A549 (cell line): ENCODE measurements at regions not wholly inside any gene's neighbourhood (a gene's known extent, or its start where the extent isn't known, plus 50 kb on each side); places are given as distances from the start of the nearest gene placed in this dataset.

Source experiments
- CEBPB ChIP-seq, 2 experiments: fragments of >200 bp in 1 of 2; sonication (Bioruptor Twin) in 1 of 2; formaldehyde crosslinking in 1 of 2; IDR thresholded peaks; 2 replicates each; pipeline ENCODE4 v1.6.1; 2012 to 2016
- CHD4 ChIP-seq: fragments of 200-600 bp; sonication (generic); IDR thresholded peaks from 2 replicates; pipeline ENCODE4 v1.6.1; 2016; ENCODE audit warnings: antibody characterized with exemption, mild to moderate bottlenecking, borderline replicate concordance
- CTCF ChIP-seq: fragments of >200 bp; sonication (Bioruptor Twin); formaldehyde crosslinking; IDR thresholded peaks from 3 replicates; pipeline ENCODE4 v1.5.1; 2016
- HOXA7 ChIP-seq: fragments of 250-450 bp; sonication (Bioruptor Pico); IDR thresholded peaks from 2 replicates; pipeline ENCODE4 v1.5.0; 2020; ENCODE audit warnings: mild to moderate bottlenecking, moderate library complexity
- KDM1A ChIP-seq: fragments of 200-600 bp; sonication (generic); IDR thresholded peaks from 2 replicates; pipeline ENCODE4 v1.6.1; 2016; ENCODE audit warnings: low read depth, mild to moderate bottlenecking
- MAZ ChIP-seq: fragments of 150-350 bp; IDR thresholded peaks from 2 replicates; pipeline ENCODE4 v1.6.1; 2014; ENCODE audit warnings: antibody characterized with exemption, low read depth, low read length, borderline replicate concordance
- POLR2A ChIP-seq: IDR thresholded peaks from 2 replicates; pipeline ENCODE4 v1.6.1; 2012; ENCODE audit warnings: mild to moderate bottlenecking, low read length
- RFX5 ChIP-seq: fragments of 450-650 bp; IDR thresholded peaks from 2 replicates; pipeline ENCODE4 v1.7.1; 2014; ENCODE audit warnings: antibody characterized with exemption, mild to moderate bottlenecking, moderate library complexity
- SMC3 ChIP-seq: fragments of >200 bp; sonication (Bioruptor Twin); formaldehyde crosslinking; IDR thresholded peaks from 3 replicates; pipeline ENCODE4 v1.6.1; 2018; ENCODE audit warnings: inconsistent platforms
- TP53 ChIP-seq: fragments of 250-450 bp; sonication (Bioruptor Pico); IDR thresholded peaks from 2 replicates; pipeline ENCODE4 v1.5.0; 2021; ENCODE audit warnings: mild to moderate bottlenecking, moderate library complexity
- ZC3H11A ChIP-seq: fragments of 450-650 bp; IDR thresholded peaks from 2 replicates; pipeline ENCODE4 v1.6.1; 2014; ENCODE audit warnings: antibody characterized with exemption, mild to moderate bottlenecking
- ZSCAN20 ChIP-seq: fragments of 250-450 bp; sonication (Bioruptor Pico); IDR thresholded peaks from 2 replicates; pipeline ENCODE4 v1.8.0; 2022; ENCODE audit warnings: mild to moderate bottlenecking, moderate library complexity
- TF ChIP-seq, protein P1 (sequence below): fragments of 200-600 bp; sonication (generic); IDR thresholded peaks from 2 replicates; pipeline ENCODE4 v1.6.1; 2016; ENCODE audit warnings: antibody characterized with exemption, mild to moderate bottlenecking, moderate library complexity
- TF ChIP-seq, protein P2 (sequence below): IDR thresholded peaks from 2 replicates; pipeline ENCODE4 v1.6.1; 2012

DNA sequence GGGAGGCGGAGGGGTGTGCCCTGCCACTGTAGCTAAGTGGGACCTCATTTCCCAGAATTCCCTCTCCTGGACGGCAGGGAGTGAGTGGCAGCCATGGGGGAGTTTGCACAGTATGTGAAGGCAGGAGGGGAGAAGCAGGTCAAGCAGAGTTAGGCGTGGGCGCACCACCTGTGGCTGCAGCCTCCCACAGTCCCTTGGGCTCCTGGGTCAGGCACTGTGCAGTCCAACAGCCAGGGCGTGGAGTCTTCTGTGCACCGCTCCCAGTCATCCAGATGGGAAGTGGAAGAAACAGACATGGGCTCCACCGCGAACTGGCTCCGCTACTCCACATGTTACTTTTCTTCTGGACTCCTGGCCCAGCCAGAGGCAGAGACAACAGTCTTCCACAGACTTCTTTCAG lies 85.4 kb upstream of the TIAM1 start:
- no peak for TF ChIP-seq TP53 (CRISPR knock-in tag)
- TF ChIP-seq CTCF = no peak
- no peak for TF ChIP-seq SMC3
- no peak for TF ChIP-seq CEBPB (IDR thresholded peaks at IDR 0.05)
- no peak for TF ChIP-seq MAZ
- TF ChIP-seq RFX5 = no peak
- TF ChIP-seq, protein P1, sequence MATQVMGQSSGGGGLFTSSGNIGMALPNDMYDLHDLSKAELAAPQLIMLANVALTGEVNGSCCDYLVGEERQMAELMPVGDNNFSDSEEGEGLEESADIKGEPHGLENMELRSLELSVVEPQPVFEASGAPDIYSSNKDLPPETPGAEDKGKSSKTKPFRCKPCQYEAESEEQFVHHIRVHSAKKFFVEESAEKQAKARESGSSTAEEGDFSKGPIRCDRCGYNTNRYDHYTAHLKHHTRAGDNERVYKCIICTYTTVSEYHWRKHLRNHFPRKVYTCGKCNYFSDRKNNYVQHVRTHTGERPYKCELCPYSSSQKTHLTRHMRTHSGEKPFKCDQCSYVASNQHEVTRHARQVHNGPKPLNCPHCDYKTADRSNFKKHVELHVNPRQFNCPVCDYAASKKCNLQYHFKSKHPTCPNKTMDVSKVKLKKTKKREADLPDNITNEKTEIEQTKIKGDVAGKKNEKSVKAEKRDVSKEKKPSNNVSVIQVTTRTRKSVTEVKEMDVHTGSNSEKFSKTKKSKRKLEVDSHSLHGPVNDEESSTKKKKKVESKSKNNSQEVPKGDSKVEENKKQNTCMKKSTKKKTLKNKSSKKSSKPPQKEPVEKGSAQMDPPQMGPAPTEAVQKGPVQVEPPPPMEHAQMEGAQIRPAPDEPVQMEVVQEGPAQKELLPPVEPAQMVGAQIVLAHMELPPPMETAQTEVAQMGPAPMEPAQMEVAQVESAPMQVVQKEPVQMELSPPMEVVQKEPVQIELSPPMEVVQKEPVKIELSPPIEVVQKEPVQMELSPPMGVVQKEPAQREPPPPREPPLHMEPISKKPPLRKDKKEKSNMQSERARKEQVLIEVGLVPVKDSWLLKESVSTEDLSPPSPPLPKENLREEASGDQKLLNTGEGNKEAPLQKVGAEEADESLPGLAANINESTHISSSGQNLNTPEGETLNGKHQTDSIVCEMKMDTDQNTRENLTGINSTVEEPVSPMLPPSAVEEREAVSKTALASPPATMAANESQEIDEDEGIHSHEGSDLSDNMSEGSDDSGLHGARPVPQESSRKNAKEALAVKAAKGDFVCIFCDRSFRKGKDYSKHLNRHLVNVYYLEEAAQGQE = no peak
- TF ChIP-seq, protein P2, sequence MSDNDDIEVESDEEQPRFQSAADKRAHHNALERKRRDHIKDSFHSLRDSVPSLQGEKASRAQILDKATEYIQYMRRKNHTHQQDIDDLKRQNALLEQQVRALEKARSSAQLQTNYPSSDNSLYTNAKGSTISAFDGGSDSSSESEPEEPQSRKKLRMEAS = no peak
- TF ChIP-seq HOXA7 (CRISPR knock-in tag) = no peak
- no peak for TF ChIP-seq KDM1A
- no peak for TF ChIP-seq ZC3H11A
- TF ChIP-seq POLR2A = no peak
- TF ChIP-seq CHD4 = no peak
- TF ChIP-seq ZSCAN20 (CRISPR knock-in tag) = no peak
